GM12878 (cell line): ENCODE measurements at regions not wholly inside any gene's neighbourhood (a gene's known extent, or its start where the extent isn't known, plus 50 kb on each side); places are given as distances from the start of the nearest gene placed in this dataset.

Experiments used
- BACH1 ChIP-seq: fragments of 450-650 bp; IDR thresholded peaks from 2 replicates; pipeline ENCODE4 v1.6.1; 2017; ENCODE audit warnings: mild to moderate bottlenecking, borderline replicate concordance
- CTCF ChIP-seq, 3 experiments: IDR thresholded peaks in 2 of 3; conservative IDR thresholded peaks in 1 of 3; 2 replicates each; pipeline ENCODE4 v1.5.1; 2011; ENCODE audit warnings: low read depth in 3 of 3, low read length in 3 of 3, mild to moderate bottlenecking in 3 of 3, control low read depth in 2 of 3, moderate library complexity in 2 of 3, inconsistent platforms in 1 of 3, mixed read lengths in 1 of 3; ENCODE audit not compliant: control insufficient read depth in 2 of 3, insufficient read depth in 1 of 3; ENCODE audit errors: extremely low read depth in 1 of 3
- EED ChIP-seq: sonication (generic); IDR thresholded peaks from 2 replicates; pipeline ENCODE4 v1.6.1; 2016; ENCODE audit warnings: antibody characterized with exemption, low read depth
- EZH2 ChIP-seq: IDR thresholded peaks from 2 replicates; pipeline ENCODE4 v1.6.1; 2012; ENCODE audit warnings: low read depth, mild to moderate bottlenecking, control low read depth, inconsistent platforms, low read length, borderline replicate concordance; ENCODE audit not compliant: control insufficient read depth
- FOS ChIP-seq: IDR thresholded peaks from 3 replicates; pipeline ENCODE4 v1.6.1; 2011; ENCODE audit warnings: borderline replicate concordance; ENCODE audit not compliant: insufficient read length; ENCODE audit errors: extremely low read depth
- GABPA ChIP-seq: IDR thresholded peaks from 2 replicates; pipeline ENCODE4 v1.6.1; 2014; ENCODE audit warnings: antibody characterized with exemption, low read depth, mild to moderate bottlenecking, inconsistent platforms
- MAX ChIP-seq: IDR thresholded peaks from 2 replicates; pipeline ENCODE4 v1.6.1; 2012; ENCODE audit warnings: low read depth, low read length, improper control_type of control experiment
- NR2C2 ChIP-seq: IDR thresholded peaks from 2 replicates; pipeline ENCODE4 v1.6.1; 2011; ENCODE audit warnings: borderline replicate concordance, low read depth; ENCODE audit not compliant: control insufficient read depth, insufficient read length
- TF ChIP-seq, protein P1 (sequence below): fragments of 450-650 bp; IDR thresholded peaks from 2 replicates; pipeline ENCODE4 v1.6.1; 2017; ENCODE audit warnings: borderline replicate concordance

- TF ChIP-seq BACH1, result no peak
- no peak for TF ChIP-seq CTCF (IDR thresholded peaks at IDR 0.05 in 2 of 3, conservative IDR thresholded peaks at IDR 0.05 in 1 of 3; ENCODE audit: control insufficient read depth in 2 of 3, extremely low read depth in 1 of 3, insufficient read depth in 1 of 3, low read depth in 3 of 3, low read length in 3 of 3)
- no peak for TF ChIP-seq EED
- TF ChIP-seq GABPA, result no peak
- TF ChIP-seq MAX, result no peak
- TF ChIP-seq NR2C2, result no peak
- TF ChIP-seq EZH2, result no peak
- TF ChIP-seq, protein P1, sequence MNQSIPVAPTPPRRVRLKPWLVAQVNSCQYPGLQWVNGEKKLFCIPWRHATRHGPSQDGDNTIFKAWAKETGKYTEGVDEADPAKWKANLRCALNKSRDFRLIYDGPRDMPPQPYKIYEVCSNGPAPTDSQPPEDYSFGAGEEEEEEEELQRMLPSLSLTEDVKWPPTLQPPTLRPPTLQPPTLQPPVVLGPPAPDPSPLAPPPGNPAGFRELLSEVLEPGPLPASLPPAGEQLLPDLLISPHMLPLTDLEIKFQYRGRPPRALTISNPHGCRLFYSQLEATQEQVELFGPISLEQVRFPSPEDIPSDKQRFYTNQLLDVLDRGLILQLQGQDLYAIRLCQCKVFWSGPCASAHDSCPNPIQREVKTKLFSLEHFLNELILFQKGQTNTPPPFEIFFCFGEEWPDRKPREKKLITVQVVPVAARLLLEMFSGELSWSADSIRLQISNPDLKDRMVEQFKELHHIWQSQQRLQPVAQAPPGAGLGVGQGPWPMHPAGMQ, result no peak
- no peak for TF ChIP-seq FOS
Measured at GRCh38 chr2:42108852-42109251, 60.3 kb upstream of the EML4 start.
